ENCODE measurements at regions not wholly inside any gene's neighbourhood (a gene's known extent, or its start where the extent isn't known, plus 50 kb on each side); places are given as distances from the start of the nearest gene placed in this dataset.

DNA sequence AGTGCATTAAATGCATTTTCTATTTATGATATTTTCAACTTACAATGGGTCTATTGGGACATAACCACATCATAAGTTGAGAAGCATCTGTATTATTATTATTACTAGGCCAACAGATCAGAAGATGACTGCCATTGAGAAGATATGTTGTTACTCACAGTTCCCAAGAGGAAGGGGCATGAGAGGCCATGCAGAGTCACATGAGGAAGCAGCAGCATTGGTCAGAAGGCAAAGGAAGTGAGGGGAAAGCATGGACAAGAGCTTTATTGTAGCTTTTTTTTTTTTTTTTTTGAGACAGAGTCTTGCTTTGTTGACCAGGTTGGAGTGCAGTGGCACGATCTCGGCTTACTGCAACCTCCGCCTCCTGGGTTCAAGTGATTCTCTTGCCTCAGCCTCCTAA is 66.2 kb upstream of the LCLAT1 start:
- H3K27ac ChIP-seq (ENCODE audit: low read depth in 2 of 2, low read length in 2 of 2), result no peak overlapping the region
- no peaks in the 10 kb centered on the region for H3K4me1 ChIP-seq (ENCODE audit: control insufficient read depth in 2 of 2, insufficient read depth in 2 of 2, low read length in 2 of 2)
- no peaks in the 10 kb centered on the region for H3K36me3 ChIP-seq (ENCODE audit: control insufficient read depth in 2 of 2, insufficient read depth in 2 of 2, low read length in 2 of 2)
- no peaks in the 10 kb centered on the region for H3K9me3 ChIP-seq (ENCODE audit: control insufficient read depth in 2 of 2, low read length in 2 of 2)
- H3K27me3 ChIP-seq (ENCODE audit: control insufficient read depth in 2 of 2, insufficient read depth in 2 of 2, low read length in 2 of 2), result peaks cover 0 to 4% of the 10 kb centered on the region in 2 donors
- H3K4me3 ChIP-seq (ENCODE audit: low read length in 2 of 2), result no peak overlapping the region
- H3K9ac ChIP-seq (ENCODE audit: low read depth in 1 of 2, low read length in 2 of 2), result no peak overlapping the region

DNA sequence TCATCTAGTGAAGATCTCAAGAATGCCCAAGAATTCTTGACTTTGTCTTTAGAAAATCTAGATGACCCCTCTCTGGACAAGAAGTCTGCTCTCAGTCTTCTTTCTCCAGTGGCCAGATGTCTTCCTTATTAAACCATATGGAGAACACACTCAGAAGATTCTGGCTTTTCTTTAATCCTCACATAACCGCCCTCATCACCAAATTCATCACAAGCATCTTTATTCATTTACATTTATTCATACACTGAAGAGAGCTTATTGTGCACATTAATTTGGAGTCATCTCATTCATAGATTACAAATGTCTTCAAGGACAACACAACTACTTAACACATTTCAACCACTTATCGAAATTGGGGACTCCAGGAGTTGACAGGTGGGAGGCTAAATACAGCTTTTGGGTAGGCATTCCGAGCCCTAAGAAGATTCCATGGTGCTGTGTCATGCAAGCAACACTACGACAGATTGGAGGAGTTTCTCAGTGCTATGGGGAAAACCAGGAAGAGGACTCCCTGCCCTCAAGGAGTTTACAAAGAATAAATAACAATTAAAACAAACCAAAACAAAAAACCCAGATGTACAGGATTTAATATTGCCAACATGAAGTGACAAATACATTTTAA is 64.8 kb upstream of the LCLAT1 start:
- H3K4me3 ChIP-seq (ENCODE audit: low read length in 2 of 2), result no peak overlapping the region
- no peaks in the 10 kb centered on the region for H3K9me3 ChIP-seq (ENCODE audit: control insufficient read depth in 2 of 2, low read length in 2 of 2)
- no peaks in the 10 kb centered on the region for H3K36me3 ChIP-seq (ENCODE audit: control insufficient read depth in 2 of 2, insufficient read depth in 2 of 2, low read length in 2 of 2)
- H3K9ac ChIP-seq (ENCODE audit: low read depth in 1 of 2, low read length in 2 of 2), result no peak overlapping the region
- H3K27me3 ChIP-seq (ENCODE audit: control insufficient read depth in 2 of 2, insufficient read depth in 2 of 2, low read length in 2 of 2), result peaks cover 0 to 4% of the 10 kb centered on the region in 2 donors
- no peak overlapping the region for H3K27ac ChIP-seq (ENCODE audit: low read depth in 2 of 2, low read length in 2 of 2)
- no peaks in the 10 kb centered on the region for H3K4me1 ChIP-seq (ENCODE audit: control insufficient read depth in 2 of 2, insufficient read depth in 2 of 2, low read length in 2 of 2)

DNA sequence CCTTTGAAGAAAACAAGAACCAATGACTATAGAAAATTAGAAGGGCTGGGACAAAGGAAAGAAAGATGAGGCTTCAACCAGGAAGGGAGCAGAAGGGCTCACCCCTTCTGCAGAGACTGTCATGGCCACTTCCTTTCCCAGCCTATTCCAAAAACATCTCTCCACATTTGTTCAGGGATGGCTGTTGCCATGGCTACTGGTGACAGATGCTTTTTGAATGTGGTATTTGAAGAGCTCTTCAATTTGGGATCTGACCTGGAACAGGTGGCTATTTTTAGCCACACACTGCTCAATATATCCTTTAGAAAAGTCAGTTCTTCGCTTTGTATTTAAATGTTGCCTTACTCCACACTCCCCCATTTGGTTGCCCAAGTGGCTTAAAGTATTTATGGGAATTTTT is 64.1 kb upstream of the LCLAT1 start:
- peaks cover 0 to 4% of the 10 kb centered on the region in 2 donors for H3K27me3 ChIP-seq (ENCODE audit: control insufficient read depth in 2 of 2, insufficient read depth in 2 of 2, low read length in 2 of 2)
- no peak overlapping the region for H3K9ac ChIP-seq (ENCODE audit: low read depth in 1 of 2, low read length in 2 of 2)
- no peak overlapping the region for H3K4me3 ChIP-seq (ENCODE audit: low read length in 2 of 2)
- H3K4me1 ChIP-seq (ENCODE audit: control insufficient read depth in 2 of 2, insufficient read depth in 2 of 2, low read length in 2 of 2), result no peaks in the 10 kb centered on the region
- no peak overlapping the region for H3K27ac ChIP-seq (ENCODE audit: low read depth in 2 of 2, low read length in 2 of 2)
- H3K9me3 ChIP-seq (ENCODE audit: control insufficient read depth in 2 of 2, low read length in 2 of 2), result no peaks in the 10 kb centered on the region
- no peaks in the 10 kb centered on the region for H3K36me3 ChIP-seq (ENCODE audit: control insufficient read depth in 2 of 2, insufficient read depth in 2 of 2, low read length in 2 of 2)

DNA sequence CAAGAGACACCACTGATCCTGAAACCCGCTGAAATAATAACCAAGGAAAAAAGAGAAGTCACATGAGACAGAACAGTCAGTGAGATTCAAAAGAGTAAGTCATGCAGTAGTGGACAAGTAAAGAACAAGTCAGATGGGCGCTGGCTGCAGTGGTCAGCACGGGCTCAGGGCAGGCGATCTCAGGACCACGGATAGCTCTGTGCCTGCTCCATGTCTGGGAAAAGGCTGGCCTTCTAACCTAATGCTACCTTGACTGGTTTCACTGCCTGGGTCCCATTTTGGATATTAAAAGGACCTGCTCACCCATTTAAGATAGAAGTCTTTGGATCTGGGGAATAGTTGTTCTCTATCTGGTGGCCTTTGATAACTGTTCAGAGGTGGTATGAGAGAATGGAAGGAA is 61.7 kb upstream of the LCLAT1 start:
- H3K36me3 ChIP-seq (ENCODE audit: control insufficient read depth in 2 of 2, insufficient read depth in 2 of 2, low read length in 2 of 2), result no peaks in the 10 kb centered on the region
- no peak overlapping the region for H3K9ac ChIP-seq (ENCODE audit: low read depth in 1 of 2, low read length in 2 of 2)
- peaks cover 0 to 4% of the 10 kb centered on the region in 2 donors for H3K27me3 ChIP-seq (ENCODE audit: control insufficient read depth in 2 of 2, insufficient read depth in 2 of 2, low read length in 2 of 2)
- H3K4me3 ChIP-seq (ENCODE audit: low read length in 2 of 2), result no peak overlapping the region
- H3K4me1 ChIP-seq (ENCODE audit: control insufficient read depth in 2 of 2, insufficient read depth in 2 of 2, low read length in 2 of 2), result no peaks in the 10 kb centered on the region
- no peak overlapping the region for H3K27ac ChIP-seq (ENCODE audit: low read depth in 2 of 2, low read length in 2 of 2)
- no peaks in the 10 kb centered on the region for H3K9me3 ChIP-seq (ENCODE audit: control insufficient read depth in 2 of 2, low read length in 2 of 2)

DNA sequence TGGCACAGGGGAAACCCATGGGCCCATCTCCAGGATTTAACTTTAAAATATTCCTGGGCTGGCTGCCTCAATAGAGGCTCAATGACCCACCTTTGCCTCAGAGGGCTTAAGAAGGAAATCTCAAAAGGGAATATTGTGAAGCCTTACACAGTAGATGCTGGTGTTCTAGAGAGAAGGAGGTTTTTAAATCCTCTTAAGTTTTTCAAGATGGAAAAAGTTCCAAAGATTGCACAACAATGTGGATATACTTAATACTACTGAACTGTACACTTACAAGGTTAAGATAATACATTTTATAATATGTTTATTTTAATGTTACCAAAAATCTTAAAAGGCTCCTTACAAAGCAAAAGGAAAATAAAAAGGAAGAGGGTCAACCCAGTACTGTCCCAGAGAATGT is 54.9 kb upstream of the LCLAT1 start:
- Histone ChIP-seq H3K36me3 (ENCODE audit: control insufficient read depth in 2 of 2, insufficient read depth in 2 of 2, low read length in 2 of 2) (no peaks in the 10 kb centered on the region), H3K9me3 (ENCODE audit: control insufficient read depth in 2 of 2, low read length in 2 of 2) (no peaks in the 10 kb centered on the region), H3K4me3 (ENCODE audit: low read length in 2 of 2) (no peak overlapping the region), H3K9ac (ENCODE audit: low read depth in 1 of 2, low read length in 2 of 2) (no peak overlapping the region), H3K27me3 (ENCODE audit: control insufficient read depth in 2 of 2, insufficient read depth in 2 of 2, low read length in 2 of 2) (no peaks in the 10 kb centered on the region), H3K4me1 (ENCODE audit: control insufficient read depth in 2 of 2, insufficient read depth in 2 of 2, low read length in 2 of 2) (no peaks in the 10 kb centered on the region), H3K27ac (ENCODE audit: low read depth in 2 of 2, low read length in 2 of 2) (no peak overlapping the region)

DNA sequence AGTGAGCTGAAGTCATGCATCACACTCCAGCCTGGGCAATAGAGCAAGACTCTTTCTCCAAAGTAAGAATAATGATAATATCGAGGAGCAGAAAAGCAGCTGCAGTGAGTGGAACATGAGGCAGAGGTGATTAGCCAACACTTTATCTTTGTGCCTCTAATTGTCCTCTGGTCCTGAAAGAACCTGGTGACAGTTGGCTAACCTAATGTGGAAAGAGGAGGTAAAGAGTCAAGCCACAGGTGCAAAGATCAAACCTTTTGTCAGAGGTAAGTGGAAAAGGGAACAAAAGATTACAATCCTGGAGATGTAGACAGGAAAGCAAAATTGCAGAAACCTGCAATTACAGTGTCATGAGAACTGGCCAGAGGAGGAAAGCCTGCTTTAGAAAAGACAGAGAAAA is 53.5 kb upstream of the LCLAT1 start:
- Histone ChIP-seq H3K9me3 (ENCODE audit: control insufficient read depth in 2 of 2, low read length in 2 of 2) (no peaks in the 10 kb centered on the region), H3K4me1 (ENCODE audit: control insufficient read depth in 2 of 2, insufficient read depth in 2 of 2, low read length in 2 of 2) (no peaks in the 10 kb centered on the region), H3K27me3 (ENCODE audit: control insufficient read depth in 2 of 2, insufficient read depth in 2 of 2, low read length in 2 of 2) (no peaks in the 10 kb centered on the region), H3K36me3 (ENCODE audit: control insufficient read depth in 2 of 2, insufficient read depth in 2 of 2, low read length in 2 of 2) (no peaks in the 10 kb centered on the region), H3K9ac (ENCODE audit: low read depth in 1 of 2, low read length in 2 of 2) (no peak overlapping the region), H3K27ac (ENCODE audit: low read depth in 2 of 2, low read length in 2 of 2) (no peak overlapping the region), H3K4me3 (ENCODE audit: low read length in 2 of 2) (no peak overlapping the region)

DNA sequence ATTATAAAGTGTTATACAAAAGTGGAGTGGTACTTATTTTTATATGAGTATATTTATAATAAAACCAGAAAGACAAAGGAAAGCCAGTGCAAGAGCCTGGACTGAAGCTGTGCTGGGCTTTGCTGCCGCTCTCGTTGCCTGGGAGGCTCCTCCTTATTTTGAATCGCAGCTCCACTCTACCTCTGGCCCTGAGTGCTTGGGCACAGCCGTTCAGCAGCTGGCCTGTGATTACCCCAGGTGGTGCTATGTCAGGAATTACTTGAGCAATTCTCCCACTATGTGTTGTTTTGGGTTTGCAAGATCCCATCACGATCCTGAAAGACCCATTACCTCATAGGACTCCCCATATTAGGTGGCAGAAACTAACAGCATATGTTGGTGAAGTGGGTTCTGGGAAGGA is 53.0 kb upstream of the LCLAT1 start:
- Histone ChIP-seq H3K4me1 (ENCODE audit: control insufficient read depth in 2 of 2, insufficient read depth in 2 of 2, low read length in 2 of 2) (no peaks in the 10 kb centered on the region), H3K27ac (ENCODE audit: low read depth in 2 of 2, low read length in 2 of 2) (no peak overlapping the region), H3K36me3 (ENCODE audit: control insufficient read depth in 2 of 2, insufficient read depth in 2 of 2, low read length in 2 of 2) (no peaks in the 10 kb centered on the region), H3K9ac (ENCODE audit: low read depth in 1 of 2, low read length in 2 of 2) (no peak overlapping the region), H3K27me3 (ENCODE audit: control insufficient read depth in 2 of 2, insufficient read depth in 2 of 2, low read length in 2 of 2) (no peaks in the 10 kb centered on the region), H3K4me3 (ENCODE audit: low read length in 2 of 2) (no peak overlapping the region), H3K9me3 (ENCODE audit: control insufficient read depth in 2 of 2, low read length in 2 of 2) (no peaks in the 10 kb centered on the region)

DNA sequence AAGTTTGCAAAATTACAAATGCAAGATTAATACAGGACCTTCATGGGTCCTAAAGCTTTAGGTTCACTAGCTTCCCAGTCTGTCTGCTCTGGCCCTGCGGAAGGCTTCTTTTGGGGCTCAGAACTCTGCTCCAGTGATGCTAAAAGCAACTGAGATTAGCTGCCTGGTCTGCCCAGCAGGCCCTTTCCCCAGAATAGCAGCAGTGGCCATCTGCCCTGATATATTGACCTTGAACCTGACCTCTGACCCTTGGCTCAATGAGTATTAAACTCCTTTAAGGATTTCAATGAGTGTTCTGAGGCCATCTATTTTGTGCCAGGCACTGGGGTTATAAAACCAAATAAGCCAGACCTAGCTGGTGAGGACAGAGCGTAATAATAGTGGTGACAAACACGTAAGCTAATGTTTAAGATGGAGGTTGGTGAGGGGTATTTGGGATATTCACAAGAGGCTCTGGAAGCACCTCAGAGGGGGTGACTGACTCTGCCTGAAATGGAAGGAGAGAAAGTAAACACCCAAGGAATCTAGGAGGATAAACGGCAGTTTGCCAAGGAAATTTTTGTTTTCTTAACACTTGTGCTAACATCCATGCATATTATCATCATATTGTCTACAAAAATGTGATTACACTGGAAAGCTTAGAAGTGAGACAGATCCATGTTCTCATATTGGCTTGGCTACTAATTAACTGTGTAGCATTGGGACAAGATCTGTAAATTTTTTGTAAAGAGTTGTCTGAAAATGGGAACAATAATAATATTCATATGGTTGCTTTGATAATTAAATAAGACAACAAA is 50.4 kb upstream of the LCLAT1 start:
- Histone ChIP-seq H3K4me3 (ENCODE audit: low read length in 2 of 2) (no peak overlapping the region), H3K9me3 (ENCODE audit: control insufficient read depth in 2 of 2, low read length in 2 of 2) (no peaks in the 10 kb centered on the region), H3K4me1 (ENCODE audit: control insufficient read depth in 2 of 2, insufficient read depth in 2 of 2, low read length in 2 of 2) (no peaks in the 10 kb centered on the region), H3K9ac (ENCODE audit: low read depth in 1 of 2, low read length in 2 of 2) (no peak overlapping the region), H3K27me3 (ENCODE audit: control insufficient read depth in 2 of 2, insufficient read depth in 2 of 2, low read length in 2 of 2) (no peaks in the 10 kb centered on the region), H3K27ac (ENCODE audit: low read depth in 2 of 2, low read length in 2 of 2) (no peak overlapping the region), H3K36me3 (ENCODE audit: control insufficient read depth in 2 of 2, insufficient read depth in 2 of 2, low read length in 2 of 2) (no peaks in the 10 kb centered on the region)

Measured in mucosa of rectum (tissue), 2 donors.